Endothelial cell of umbilical vein (primary cell): ENCODE measurements at regions not wholly inside any gene's neighbourhood (a gene's known extent, or its start where the extent isn't known, plus 50 kb on each side); places are given as distances from the start of the nearest gene placed in this dataset.

ENCODE experiments used
- BruUV-seq: library from RNA; stranded (reverse); fragments of 400-500 nt; replicated peaks from 2 replicates; lab custom pipeline; 2021; lab: Mats Ljungman, UMichigan
- CTCF ChIA-PET: fragments of 300-600, 350-600 bp; sonication (Branson Sonifier 250); formaldehyde crosslinking; loops from one replicate; lab custom pipeline; 2021; ENCODE audit warnings: antibody characterized with exemption, inconsistent platforms; lab: Charles Lee
- POLR2A ChIA-PET: fragments of 300-600, 350-600 bp; sonication (Branson Sonifier 250); formaldehyde crosslinking; loops from one replicate; lab custom pipeline; 2021; ENCODE audit warnings: antibody characterized with exemption, inconsistent platforms; lab: Charles Lee
- DNase-seq: peaks from one replicate; pipeline ENCODE4 v3.0.0-alpha.2; 2011; ENCODE audit warnings: low read depth, low spot score
- FAIRE-seq: peaks from 2 replicates; lab custom pipeline; 2011; peaks lifted over from hg19 to GRCh38; lab: Jason Lieb, UNC
- H2AFZ ChIP-seq: 2 replicates; pipeline ENCODE4 v1.6.0; 2012; ENCODE audit warnings: low read depth, low read length, control low read depth, inconsistent platforms
- H3K27ac ChIP-seq: 2 replicates; pipeline ENCODE4 v1.5.1; 2011; ENCODE audit warnings: low read depth, mild to moderate bottlenecking, control low read depth, low read length, moderate library complexity; ENCODE audit not compliant: insufficient read depth
- H3K27me3 ChIP-seq, 2 experiments: 2 replicates each; pipeline versions ENCODE4 v1.6.0 to v1.6.1; 2011; ENCODE audit warnings: low read length in 2 of 2, mixed read lengths in 1 of 2; ENCODE audit not compliant: control insufficient read depth in 2 of 2, insufficient read depth in 2 of 2
- H3K36me3 ChIP-seq, 2 experiments: 2 replicates in 1 of 2; 3 replicates in 1 of 2; pipeline ENCODE4 v1.5.1; 2011; ENCODE audit warnings: low read length in 2 of 2, mild to moderate bottlenecking in 1 of 2, moderate library complexity in 1 of 2; ENCODE audit not compliant: control insufficient read depth in 2 of 2, insufficient read depth in 2 of 2; ENCODE audit errors: extremely low read depth in 1 of 2
- H3K4me1 ChIP-seq: 3 replicates; pipeline ENCODE4 v1.5.1; 2011; ENCODE audit warnings: mild to moderate bottlenecking, low read length; ENCODE audit not compliant: control insufficient read depth, insufficient read depth; ENCODE audit errors: extremely low read depth
- H3K4me2 ChIP-seq: 2 replicates; pipeline ENCODE4 v1.6.1; 2011; ENCODE audit warnings: low read length, control low read depth, mixed read lengths; ENCODE audit not compliant: insufficient read depth
- H3K4me3 ChIP-seq, 3 experiments: fragments of 200-600 bp in 1 of 3; sonication (generic), shearing (Covaris generic) in 1 of 3; replicated peaks in 1 of 3; 2 replicates each; pipeline ENCODE4 v1.5.1; 2011 to 2016; ENCODE audit warnings: control low read depth in 3 of 3, low read length in 3 of 3, mild to moderate bottlenecking in 2 of 3, inconsistent platforms in 1 of 3, low read depth in 1 of 3, moderate library complexity in 1 of 3; ENCODE audit not compliant: insufficient read depth in 1 of 3
- H3K79me2 ChIP-seq: 2 replicates; pipeline ENCODE4 v1.6.0; 2012; ENCODE audit warnings: low read length, inconsistent platforms; ENCODE audit not compliant: control insufficient read depth, insufficient read depth
- H3K9ac ChIP-seq: replicated peaks from 2 replicates; pipeline ENCODE3; 2011; ENCODE audit warnings: low read length, control low read depth; ENCODE audit not compliant: insufficient read depth; ENCODE audit errors: extremely low read depth
- H3K9me1 ChIP-seq: replicated peaks from 3 replicates; pipeline ENCODE4 v1.6.0; 2011; ENCODE audit warnings: mild to moderate bottlenecking, low read length; ENCODE audit not compliant: control insufficient read depth, insufficient read depth; ENCODE audit errors: extremely low read depth
- H3K9me3 ChIP-seq: replicated peaks from 2 replicates; pipeline ENCODE4 v1.5.1; 2012; ENCODE audit warnings: low read length, inconsistent platforms; ENCODE audit not compliant: control insufficient read depth, insufficient read depth
- H4K20me1 ChIP-seq: replicated peaks from 2 replicates; pipeline ENCODE3; 2011; ENCODE audit warnings: mild to moderate bottlenecking, low read length; ENCODE audit not compliant: control insufficient read depth, insufficient read depth; ENCODE audit errors: extremely low read depth
- CTCF ChIP-seq, 2 donors: IDR thresholded peaks; 1 replicate in 1 of 2; 2 replicates in 1 of 2; pipeline ENCODE4 v1.5.1; 2011; ENCODE audit warnings: low read length in 2 of 2, mild to moderate bottlenecking in 2 of 2, moderate library complexity in 2 of 2, control low read depth in 1 of 2, inconsistent platforms in 1 of 2, low read depth in 1 of 2; ENCODE audit not compliant: insufficient read depth in 1 of 2; ENCODE audit errors: extremely low read depth in 1 of 2
- EZH2 ChIP-seq: IDR thresholded peaks from 2 replicates; pipeline ENCODE4 v1.6.1; 2012; ENCODE audit warnings: borderline replicate concordance, low read depth, mild to moderate bottlenecking, moderate library complexity, low read length, inconsistent platforms; ENCODE audit not compliant: severe bottlenecking
- FOS ChIP-seq: IDR thresholded peaks from 2 replicates; pipeline ENCODE4 v1.6.1; 2011; ENCODE audit warnings: mild to moderate bottlenecking, low read length, moderate library complexity, borderline replicate concordance; ENCODE audit not compliant: insufficient read depth
- GATA2 ChIP-seq: IDR thresholded peaks from 2 replicates; pipeline ENCODE4 v1.7.0; 2011; ENCODE audit warnings: low read depth, mild to moderate bottlenecking, moderate library complexity, mixed read lengths, low read length; ENCODE audit not compliant: insufficient read length, insufficient read depth
- JUN ChIP-seq: IDR thresholded peaks from 2 replicates; pipeline ENCODE4 v1.6.1; 2011; ENCODE audit warnings: borderline replicate concordance, low read depth; ENCODE audit not compliant: insufficient read length, insufficient read depth
- MYC ChIP-seq: IDR thresholded peaks from one replicate; pipeline ENCODE4 v1.6.1; 2011; ENCODE audit warnings: mild to moderate bottlenecking, low read depth, low read length
- POLR2A ChIP-seq: IDR thresholded peaks from 2 replicates; pipeline ENCODE4 v1.6.1; 2012; ENCODE audit warnings: low read depth, mild to moderate bottlenecking, control low read depth, low read length
- POLR2AphosphoS5 ChIP-seq: IDR thresholded peaks from 2 replicates; pipeline ENCODE4 v1.6.1; 2012; ENCODE audit warnings: low read depth, mild to moderate bottlenecking, control low read depth, low read length, moderate library complexity; ENCODE audit not compliant: insufficient read depth
- dilution Hi-C: fragments of 300-500 bp; cut with MboI; formaldehyde crosslinking; loops from one replicate; pipeline ENCODE4 v1.15.0; 2019; ENCODE audit warnings: low sequenced_read_pairs; ENCODE audit not compliant: extremely low pct_ligation_motif_present
- intact Hi-C: fragments of 100-400 bp; cut with micrococcal nuclease; formaldehyde crosslinking; loops from one replicate; pipeline ENCODE4 v1.10.0; 2022
- TF ChIP-seq, protein P1 (sequence below): IDR thresholded peaks from 2 replicates; pipeline ENCODE4 v1.6.1; 2011; ENCODE audit not compliant: insufficient read depth, insufficient read length

- no peaks in the 10 kb centered on the region for H3K9me3 ChIP-seq
- DNase-seq, result no peak
- POLR2A ChIA-PET, result no interaction called here
- intact Hi-C loops, result no loop called here
- H4K20me1 ChIP-seq, result no peaks in the 10 kb centered on the region
- no peak overlapping the region for H3K9ac ChIP-seq
- H3K4me2 ChIP-seq, result no peak overlapping the region
- H3K9me1 ChIP-seq, result no peaks in the 10 kb centered on the region
- no peak overlapping the region for H3K27ac ChIP-seq
- no peaks in the 10 kb centered on the region for H3K79me2 ChIP-seq
- no peak for FAIRE-seq
- dilution Hi-C loops, result no loop called here
- no TSS peak for BruUV-seq
- TF ChIP-seq POLR2A (no peak), JUN (no peak), EZH2 (no peak), MYC (no peak), GATA2 (no peak), FOS (no peak), POLR2AphosphoS5 (no peak), CTCF (IDR thresholded peaks at IDR 0.05; ENCODE audit: extremely low read depth in 1 of 2, insufficient read depth in 1 of 2, low read depth in 1 of 2, low read length in 2 of 2) (no peak)
- TF ChIP-seq, protein P1, sequence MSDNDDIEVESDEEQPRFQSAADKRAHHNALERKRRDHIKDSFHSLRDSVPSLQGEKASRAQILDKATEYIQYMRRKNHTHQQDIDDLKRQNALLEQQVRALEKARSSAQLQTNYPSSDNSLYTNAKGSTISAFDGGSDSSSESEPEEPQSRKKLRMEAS, result no peak
- no peaks in the 10 kb centered on the region for H3K27me3 ChIP-seq
- H3K4me1 ChIP-seq, result peaks cover 5% of the 10 kb centered on the region
- H2AFZ ChIP-seq, result no peak overlapping the region
- CTCF ChIA-PET, result no interaction called here
- H3K36me3 ChIP-seq, result no peaks in the 10 kb centered on the region
- no peak overlapping the region for H3K4me3 ChIP-seq
Measured at GRCh38 chr6:71222671-71223070, 65.9 kb upstream of the OGFRL1 start.
